Activated naive CD4-positive, alpha-beta T cell treated with anti-CD3 and anti-CD28 coated beads, Interleukin-2, amount 50 U/mL, for 72 hours (primary cell): ENCODE measurements at regions not wholly inside any gene's neighbourhood (a gene's known extent, or its start where the extent isn't known, plus 50 kb on each side); places are given as distances from the start of the nearest gene placed in this dataset.
A peak's percentile ranks its signal among the peaks of the same experiment; 100 is the strongest.

Experiments
- ATAC-seq, 2 donors: fragments of 150-1000 bp; cut with Tn5 transposase; 2 replicates each; pipeline ENCODE4 v1.10.0; 2021; ENCODE audit warnings: mild to moderate bottlenecking in 2 of 2, moderate library complexity in 2 of 2
- DNase-seq, 2 donors: peaks; one replicate each; pipeline ENCODE4 v3.0.0; 2021 to 2022; ENCODE audit warnings: low spot score in 2 of 2
- H3K27ac Mint-ChIP-seq, 2 donors: one replicate each; pipeline ENCODE4 v1.8.0; 2022; ENCODE audit warnings: mild to moderate bottlenecking in 2 of 2, mixed read lengths in 2 of 2
- H3K36me3 Mint-ChIP-seq, 2 donors: one replicate each; pipeline ENCODE4 v1.8.0; 2022; ENCODE audit warnings: mixed read lengths in 2 of 2
- H3K9me3 Mint-ChIP-seq, 2 donors: one replicate each; pipeline ENCODE4 v1.8.0; 2022; ENCODE audit warnings: mixed read lengths in 2 of 2

DNA sequence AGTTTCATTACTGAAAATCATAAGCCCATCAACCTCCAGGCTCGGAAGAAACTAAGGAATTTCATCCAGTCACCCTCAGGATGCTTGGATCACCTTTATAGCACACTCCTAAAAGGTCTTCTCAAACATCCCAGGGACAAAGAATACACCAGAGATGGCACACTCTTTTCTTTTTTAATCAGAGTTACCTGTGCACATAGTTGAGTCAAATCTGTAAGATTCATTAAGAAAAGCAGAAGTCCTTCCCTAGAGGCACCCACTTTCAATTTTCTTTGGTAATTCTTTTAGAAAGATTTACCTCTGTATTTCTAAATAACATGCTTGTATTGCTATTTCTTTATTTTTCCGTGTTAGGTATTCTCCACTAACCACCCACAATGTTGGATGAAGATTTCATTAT, 50.6 kb upstream of the IL6 start:
- Mint-ChIP-seq H3K36me3 (peaks cover 8 to 12% of the 10 kb centered on the region in 2 donors), H3K27ac (peak overlapping the region; percentile 48 to 84), H3K9me3 (peaks cover 0 to 7% of the 10 kb centered on the region in 2 donors)
- ATAC-seq: peak; percentile 27 to 61
- no peak for DNase-seq

DNA sequence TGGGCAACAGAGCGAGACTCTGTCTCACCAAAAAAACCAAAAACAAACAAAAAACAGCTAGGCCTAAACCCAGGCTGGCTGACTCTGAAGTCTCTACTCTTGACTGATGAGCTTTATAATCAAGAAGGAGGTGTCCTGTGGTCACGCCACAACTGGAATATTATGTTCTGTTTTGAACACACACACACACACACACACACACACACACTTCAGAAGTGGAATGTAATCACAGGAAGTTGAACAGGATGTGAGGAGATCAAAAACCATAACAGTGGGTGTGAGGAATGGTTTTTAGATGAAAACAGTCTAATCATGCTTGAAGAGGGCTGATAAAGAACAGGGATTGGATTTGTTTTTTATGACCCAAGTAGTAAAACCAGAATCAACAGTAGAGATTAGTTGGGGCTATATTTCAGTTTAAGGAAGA, 51.1 kb upstream of the IL6 start:
- Mint-ChIP-seq H3K36me3 (peaks cover 8 to 12% of the 10 kb centered on the region in 2 donors), H3K9me3 (peaks cover 0 to 7% of the 10 kb centered on the region in 2 donors), H3K27ac (peak overlapping the region in 1 of 2 donors; percentile 48)
- DNase-seq: peak in 1 of 2 donors; percentile 29
- peak; percentile 59 to 73 for ATAC-seq

DNA sequence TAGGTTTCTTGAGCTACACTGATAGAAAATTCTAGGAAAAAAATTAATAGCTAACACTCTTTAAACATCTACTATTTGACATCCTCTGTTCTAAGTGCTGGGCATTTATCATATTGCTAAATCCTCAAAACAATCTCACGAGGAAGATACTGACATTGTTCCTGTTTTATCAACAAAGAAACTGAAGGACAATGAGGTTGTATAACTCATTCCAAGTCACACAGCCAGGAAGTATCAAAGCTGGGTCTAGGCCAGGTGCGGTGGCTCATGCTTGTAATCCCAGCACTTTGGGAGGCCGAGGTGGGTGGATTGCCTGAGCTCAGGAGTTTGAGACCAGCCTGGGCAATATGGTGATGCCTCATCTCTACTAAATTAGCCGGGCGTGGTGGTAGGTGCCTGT, 51.6 kb upstream of the IL6 start:
- Mint-ChIP-seq H3K27ac (peak overlapping the region in 1 of 2 donors; percentile 48), H3K9me3 (peaks cover 0 to 7% of the 10 kb centered on the region in 2 donors), H3K36me3 (peaks cover 8 to 12% of the 10 kb centered on the region in 2 donors)
- DNase-seq (no peak), ATAC-seq (no peak)

DNA sequence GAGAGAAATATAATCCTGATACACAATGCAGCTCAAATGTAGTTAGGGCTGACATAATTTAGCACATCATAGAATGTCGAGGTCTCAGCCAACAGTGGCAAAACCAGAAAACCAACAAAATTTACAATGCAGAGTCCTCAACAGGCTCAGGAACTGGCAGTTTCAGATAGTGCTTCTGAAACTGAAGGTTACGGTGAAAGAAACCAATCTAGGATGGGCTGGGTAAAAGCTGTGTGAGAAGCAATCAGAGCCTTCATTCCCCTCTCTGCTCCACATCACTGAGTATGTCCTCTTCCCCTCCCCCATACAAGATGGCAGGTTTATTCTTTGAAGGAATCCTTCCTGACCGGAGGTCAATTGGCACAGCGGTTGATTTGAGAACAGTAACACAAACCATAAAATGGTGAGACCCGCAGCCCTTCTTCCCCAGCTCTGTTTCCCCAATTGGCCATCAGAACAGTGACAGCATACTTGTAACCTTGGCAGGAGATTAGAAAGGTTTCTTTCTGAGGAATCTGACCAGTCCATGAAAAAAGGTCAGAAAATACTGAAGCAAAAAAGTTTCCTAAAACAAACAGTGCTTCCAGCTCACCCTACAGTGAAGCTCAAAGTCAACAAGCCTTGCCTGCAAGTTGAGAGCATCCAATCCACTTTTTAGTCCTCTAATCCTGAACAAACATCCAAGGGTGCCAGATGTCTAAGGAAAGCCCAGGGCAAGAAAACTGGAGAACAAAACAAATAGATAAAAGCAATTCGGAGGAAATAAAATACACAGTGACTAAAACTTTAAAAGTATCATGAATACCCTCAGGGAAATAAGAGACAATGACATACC, 53.9 kb upstream of the IL6 start:
- no peak for ATAC-seq

DNA sequence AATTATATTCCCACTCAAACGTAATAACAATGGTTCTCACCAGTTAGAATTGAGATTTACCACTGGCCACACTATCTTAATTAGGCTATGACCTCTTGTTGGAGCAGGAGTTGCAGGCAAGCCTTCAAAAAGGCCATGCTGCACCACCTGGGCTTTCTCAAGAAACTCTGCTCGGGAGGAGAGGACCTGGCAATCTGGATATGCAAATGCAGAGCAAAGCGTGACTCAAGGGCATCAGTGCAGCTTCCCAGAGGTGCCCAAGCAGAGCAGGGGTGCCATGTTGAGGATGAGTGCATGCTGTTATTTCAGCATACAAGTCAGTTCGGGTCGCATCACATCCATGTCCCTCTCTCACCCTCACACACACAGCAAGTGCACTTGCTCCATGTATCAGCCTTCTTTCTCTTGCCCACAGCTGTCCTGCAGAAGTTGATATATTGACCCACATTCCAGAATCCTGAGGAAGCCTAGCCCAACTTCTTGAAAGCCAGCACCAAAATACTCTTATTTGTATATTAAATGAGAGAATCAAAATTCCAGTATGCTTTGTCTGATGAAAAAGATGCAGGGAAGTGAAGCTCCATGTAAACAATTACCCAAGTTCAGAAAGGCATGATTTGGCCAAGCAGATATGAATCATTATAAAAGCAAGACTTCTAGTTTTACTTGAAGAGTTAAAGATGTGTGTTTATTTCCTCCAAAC, 55.7 kb upstream of the IL6 start:
- Mint-ChIP-seq H3K9me3 (peaks cover 0 to 3% of the 10 kb centered on the region in 2 donors), H3K36me3 (peaks cover 8 to 12% of the 10 kb centered on the region in 2 donors), H3K27ac (no peak overlapping the region)
- ATAC-seq (no peak), DNase-seq (no peak)

More for the DNA sequence above, 53.9 kb upstream of the IL6 start:
- DNase-seq: no peak
- no peak overlapping the region for H3K27ac Mint-ChIP-seq
- H3K36me3 Mint-ChIP-seq: peaks cover 8 to 12% of the 10 kb centered on the region in 2 donors
- peaks cover 0 to 5% of the 10 kb centered on the region in 2 donors for H3K9me3 Mint-ChIP-seq

DNA sequence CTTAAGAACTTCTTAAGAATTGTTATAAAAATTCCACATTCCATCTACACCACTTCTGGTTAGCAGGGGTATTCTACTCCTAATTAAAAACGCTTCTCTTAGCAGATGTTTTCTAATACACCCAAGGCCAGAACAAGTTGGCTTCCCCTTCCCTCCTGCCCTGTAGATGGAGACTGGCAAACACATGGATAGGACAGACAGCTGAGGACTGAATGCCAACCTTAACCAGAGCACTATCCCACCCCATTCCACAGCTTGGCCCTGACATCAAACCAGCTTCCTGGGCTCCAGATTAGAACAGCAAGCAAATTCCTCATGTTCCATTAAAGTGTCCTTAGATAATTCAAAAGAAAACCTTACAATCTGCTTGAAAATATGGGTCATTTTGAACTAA, 56.6 kb upstream of the IL6 start:
- Mint-ChIP-seq H3K27ac (no peak overlapping the region), H3K36me3 (peaks cover 8 to 12% of the 10 kb centered on the region in 2 donors), H3K9me3 (peaks cover 0 to 3% of the 10 kb centered on the region in 2 donors)
- DNase-seq (no peak), ATAC-seq (no peak)

DNA sequence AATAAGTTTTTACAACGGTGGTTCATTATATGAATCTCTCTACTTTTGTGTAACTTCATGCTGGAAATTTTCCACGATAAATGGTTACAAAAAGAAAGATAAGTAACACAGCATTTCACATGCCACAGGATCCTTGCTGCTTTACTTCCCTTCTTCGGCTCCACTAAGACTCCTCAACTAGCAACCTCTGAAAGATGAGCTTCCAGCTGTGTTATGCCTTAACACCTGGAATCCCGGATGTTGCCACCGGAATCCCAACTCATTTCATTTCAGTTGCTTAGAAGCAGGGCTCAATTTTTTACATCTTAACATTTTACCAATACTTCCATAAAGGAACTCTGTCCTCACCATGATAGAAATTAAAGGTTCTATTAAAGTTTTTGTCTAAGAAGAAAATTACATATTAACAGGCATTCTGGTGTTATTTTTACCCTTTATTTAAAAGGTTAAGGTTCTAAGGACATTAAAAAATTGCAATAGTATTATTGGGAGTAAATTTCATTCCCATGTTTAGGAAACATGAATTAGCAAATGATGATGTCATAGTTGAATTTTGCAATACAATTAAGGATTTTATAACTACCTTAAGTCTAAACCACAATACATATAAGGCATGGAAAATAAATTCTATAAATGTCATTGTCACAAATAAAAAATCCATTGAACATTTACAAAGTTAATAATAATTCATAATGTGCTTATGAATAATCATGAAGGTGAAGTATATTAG, 57.1 kb upstream of the IL6 start:
- Mint-ChIP-seq H3K36me3 (peaks cover 8 to 12% of the 10 kb centered on the region in 2 donors), H3K27ac (no peak overlapping the region), H3K9me3 (peaks cover 0 to 3% of the 10 kb centered on the region in 2 donors)
- DNase-seq: no peak
- no peak for ATAC-seq

DNA sequence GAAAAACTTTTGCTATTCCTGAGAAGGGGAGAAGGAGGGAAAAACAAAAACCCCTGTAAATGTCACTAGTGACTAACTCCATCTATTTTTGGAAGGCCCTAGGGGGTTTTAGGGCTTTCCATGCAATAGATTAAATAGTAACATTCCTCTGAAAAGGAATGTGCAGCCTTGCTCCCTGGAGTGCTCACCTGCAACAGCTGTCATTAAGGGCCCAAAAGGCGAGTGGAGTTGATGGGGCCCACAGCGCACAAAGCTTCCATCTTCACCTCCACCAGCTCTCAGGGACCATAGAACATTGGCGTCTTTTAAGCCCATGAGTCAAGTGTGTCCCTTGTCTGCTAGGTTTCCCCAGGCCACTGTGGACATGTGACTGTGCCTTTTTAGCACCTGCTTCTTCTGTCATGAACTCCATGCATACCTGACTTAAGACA, 58.0 kb upstream of the IL6 start:
- H3K36me3 Mint-ChIP-seq: peaks cover 8 to 10% of the 10 kb centered on the region in 2 donors
- H3K27ac Mint-ChIP-seq: no peak overlapping the region
- peaks cover 0 to 3% of the 10 kb centered on the region in 2 donors for H3K9me3 Mint-ChIP-seq
- DNase-seq (no peak), ATAC-seq (no peak)

DNA sequence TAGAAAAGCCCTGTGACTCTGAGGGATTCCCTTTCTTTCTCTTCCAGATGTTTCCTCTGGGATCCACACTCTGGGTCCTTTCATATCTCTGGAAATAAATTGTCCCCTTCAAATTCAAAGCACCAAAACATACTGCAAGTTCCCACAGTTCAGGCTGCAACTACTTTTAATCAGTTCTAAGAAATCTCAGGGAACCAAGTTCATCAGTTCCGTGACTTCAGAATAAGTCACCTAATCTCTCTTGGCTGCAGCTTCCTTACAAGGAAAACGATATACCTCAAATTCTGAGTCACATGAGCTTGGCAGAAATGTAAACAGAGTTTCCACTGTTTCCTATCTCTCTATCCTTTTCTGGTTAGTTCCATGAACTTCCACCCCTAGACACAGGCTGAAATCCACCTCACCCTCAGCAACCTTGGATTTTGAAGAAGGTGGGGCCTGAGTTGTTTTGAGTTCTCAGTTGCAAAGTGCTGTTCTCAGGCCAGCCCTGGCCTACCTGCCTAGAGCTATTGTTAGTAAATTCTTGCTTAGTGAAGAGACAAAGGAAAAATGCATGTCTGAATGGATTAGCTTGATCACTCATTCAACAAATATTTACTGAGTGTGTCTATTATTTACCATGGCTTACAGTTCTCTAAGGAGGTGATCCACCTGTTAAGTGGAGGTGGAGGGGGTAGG, 59.3 kb upstream of the IL6 start:
- Mint-ChIP-seq H3K27ac (no peak overlapping the region), H3K36me3 (no peaks in the 10 kb centered on the region), H3K9me3 (peaks cover 0 to 3% of the 10 kb centered on the region in 2 donors)
- no peak for ATAC-seq
- DNase-seq: no peak

DNA sequence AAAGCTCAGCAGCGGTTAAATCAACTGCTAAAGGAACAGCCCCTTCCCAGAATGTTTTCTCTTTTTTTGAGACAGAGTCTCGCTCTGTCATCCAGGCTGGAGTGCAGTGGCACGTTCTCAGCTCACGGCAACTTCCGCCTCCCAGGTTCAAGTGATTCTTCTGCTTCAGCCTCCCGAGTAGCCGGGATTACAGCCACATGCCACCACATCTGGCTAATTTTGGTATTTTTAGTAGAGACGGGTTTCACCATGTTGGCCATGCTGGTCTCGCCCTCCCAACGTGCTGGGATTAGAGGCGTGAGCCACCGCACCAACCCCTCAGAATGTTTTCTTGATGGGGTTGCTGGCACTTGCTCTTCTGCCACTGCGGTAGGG, 59.8 kb upstream of the IL6 start:
- DNase-seq (no peak), ATAC-seq (no peak)
- H3K9me3 Mint-ChIP-seq: peaks cover 0 to 3% of the 10 kb centered on the region in 2 donors
- no peaks in the 10 kb centered on the region for H3K36me3 Mint-ChIP-seq
- H3K27ac Mint-ChIP-seq: no peak overlapping the region

DNA sequence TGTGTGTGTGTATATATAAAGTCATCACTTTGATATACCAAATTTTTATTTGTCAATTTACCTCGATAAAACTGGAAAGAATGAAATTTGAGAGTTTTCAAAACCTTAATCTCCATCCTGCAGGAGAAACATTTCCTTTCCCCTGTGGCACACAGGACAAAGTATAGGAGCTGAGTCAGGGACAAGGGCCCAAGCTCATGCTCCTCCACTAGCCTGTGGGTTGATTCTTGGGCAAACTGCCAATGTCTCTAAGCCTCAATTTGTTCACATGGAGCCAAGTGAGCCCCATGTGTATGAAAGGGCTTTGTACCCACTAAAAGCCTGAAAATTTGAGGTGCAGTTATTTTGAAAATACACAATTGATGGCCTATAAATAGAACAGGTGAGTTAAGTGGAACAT, 60.3 kb upstream of the IL6 start:
- Mint-ChIP-seq H3K9me3 (peaks cover 0 to 3% of the 10 kb centered on the region in 2 donors), H3K27ac (no peak overlapping the region), H3K36me3 (no peaks in the 10 kb centered on the region)
- no peak for ATAC-seq
- no peak for DNase-seq

DNA sequence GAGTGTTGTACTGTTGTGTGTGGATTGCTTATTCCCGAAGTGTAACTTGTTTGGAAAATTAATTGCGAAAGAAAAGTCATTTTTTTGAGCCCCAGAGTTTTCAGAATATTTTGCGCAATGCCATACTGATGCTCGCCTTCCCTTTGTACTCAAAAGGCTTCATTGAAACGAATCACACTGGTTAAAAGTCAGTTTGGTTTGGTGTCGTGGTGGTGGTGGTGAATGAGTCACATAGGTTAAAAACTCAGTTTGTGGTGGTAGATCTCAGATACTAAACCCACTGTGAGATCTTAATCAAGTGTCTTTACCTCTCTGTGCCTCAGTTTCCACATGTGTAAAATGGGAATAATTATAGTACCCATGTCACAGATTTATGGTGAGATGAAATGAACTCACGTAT, 61.1 kb upstream of the IL6 start:
- no peak overlapping the region for H3K27ac Mint-ChIP-seq
- peaks cover 0 to 3% of the 10 kb centered on the region in 2 donors for H3K9me3 Mint-ChIP-seq
- no peaks in the 10 kb centered on the region for H3K36me3 Mint-ChIP-seq
- DNase-seq (peak in 1 of 2 donors; percentile 34), ATAC-seq (peak; percentile 50 to 59)

DNA sequence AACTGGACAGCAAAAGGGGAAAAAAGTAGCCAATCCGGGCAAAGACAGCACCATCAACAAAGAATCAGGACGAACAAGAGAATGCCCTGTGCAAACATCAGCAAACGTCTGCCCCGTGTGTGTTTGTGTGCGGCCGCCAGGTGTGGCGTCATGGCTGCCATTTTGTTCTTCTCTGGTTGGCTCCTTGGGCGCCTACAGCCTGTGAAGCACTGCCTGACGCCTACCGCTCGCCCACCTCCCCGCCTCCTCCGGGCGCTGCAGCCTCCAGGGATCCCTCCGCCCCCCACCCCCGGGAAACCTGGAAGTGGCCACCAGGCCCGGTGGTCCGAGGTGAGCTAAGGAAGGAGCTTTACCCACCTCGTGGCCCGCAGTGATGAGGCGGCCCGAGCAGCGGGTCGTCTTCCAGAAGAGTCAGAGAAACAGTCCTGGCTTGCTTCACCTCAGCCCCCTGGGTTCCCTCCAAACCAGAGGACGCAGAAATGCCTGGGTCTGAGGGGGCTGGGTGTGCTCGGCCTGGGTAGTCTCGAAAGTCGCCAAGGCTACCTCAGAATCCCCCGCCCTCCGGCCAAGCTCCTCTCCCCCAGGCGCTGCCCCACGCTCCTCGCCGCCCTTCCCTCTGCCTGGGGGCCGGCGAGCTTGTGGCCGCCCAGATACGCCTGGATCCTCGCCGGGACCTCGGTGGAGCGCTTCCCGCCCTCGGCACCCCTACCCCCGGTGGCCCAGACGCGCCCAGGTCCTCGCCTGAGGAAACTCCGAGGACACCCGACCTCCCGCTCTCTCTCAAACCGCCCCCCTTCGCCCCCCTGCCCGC, 61.8 kb upstream of the IL6 start:
- H3K27ac Mint-ChIP-seq: no peak overlapping the region
- H3K9me3 Mint-ChIP-seq: peaks cover 0 to 3% of the 10 kb centered on the region in 2 donors
- no peak for DNase-seq
- ATAC-seq: no peak
- no peaks in the 10 kb centered on the region for H3K36me3 Mint-ChIP-seq

DNA sequence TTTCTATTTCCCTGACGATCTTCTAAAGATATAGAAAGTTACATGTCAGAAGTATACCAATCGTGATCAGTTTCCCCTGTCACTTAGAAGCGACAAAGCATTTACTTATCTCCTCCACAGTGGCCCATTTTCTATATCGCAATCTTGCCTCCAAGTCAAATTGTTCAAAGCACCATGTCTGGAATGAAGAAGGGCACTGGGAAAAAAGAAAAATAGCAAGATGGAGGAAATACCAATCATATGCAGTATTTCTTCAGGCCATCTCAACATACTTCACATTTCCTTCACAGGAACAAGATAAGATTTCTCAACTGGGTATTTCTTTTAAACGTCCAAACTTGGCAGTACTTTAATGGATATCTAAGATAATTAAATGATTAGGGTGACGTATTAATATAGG, 63.3 kb upstream of the IL6 start:
- Mint-ChIP-seq H3K27ac (peak overlapping the region in 1 of 2 donors; percentile 71), H3K36me3 (no peaks in the 10 kb centered on the region), H3K9me3 (peaks cover 0 to 3% of the 10 kb centered on the region in 2 donors)
- no peak for DNase-seq
- no peak for ATAC-seq

DNA sequence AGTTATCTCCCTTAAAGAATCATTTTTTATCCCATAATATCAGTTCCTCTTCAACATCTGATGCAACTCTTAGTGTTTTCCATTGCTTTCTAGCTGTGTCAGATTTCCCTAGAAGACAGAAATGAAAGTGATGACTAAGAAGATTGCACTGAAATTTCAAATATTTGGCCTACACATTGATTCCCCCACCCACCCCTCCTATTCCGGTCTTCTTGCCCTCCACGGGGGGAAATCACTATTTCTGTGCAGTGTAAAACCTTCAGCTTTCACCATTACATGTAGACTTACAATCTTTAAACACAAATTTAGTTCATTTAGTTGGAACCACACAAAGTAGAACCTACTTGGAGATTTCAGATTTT, 63.7 kb upstream of the IL6 start:
- H3K27ac Mint-ChIP-seq: peak overlapping the region in 1 of 2 donors; percentile 71
- DNase-seq (no peak), ATAC-seq (peak in 1 of 2 donors; percentile 22)
- H3K9me3 Mint-ChIP-seq: peaks cover 0 to 3% of the 10 kb centered on the region in 2 donors
- H3K36me3 Mint-ChIP-seq: no peaks in the 10 kb centered on the region
